HG02763 (cell line): ENCODE measurements at regions not wholly inside any gene's neighbourhood (a gene's known extent, or its start where the extent isn't known, plus 50 kb on each side); places are given as distances from the start of the nearest gene placed in this dataset.
"Not testable (repeated sequence)": the region's sequence is repeated elsewhere in the genome, so short reads cannot be mapped to it uniquely, and the experiment has no call there.

Experiments used
- ATAC-seq: cut with Tn5 transposase; IDR thresholded peaks from one replicate; pipeline ENCODE4 v1.9.1; 2021; ENCODE audit warnings: mild to moderate bottlenecking, moderate library complexity; ENCODE audit not compliant: unreplicated experiment

DNA sequence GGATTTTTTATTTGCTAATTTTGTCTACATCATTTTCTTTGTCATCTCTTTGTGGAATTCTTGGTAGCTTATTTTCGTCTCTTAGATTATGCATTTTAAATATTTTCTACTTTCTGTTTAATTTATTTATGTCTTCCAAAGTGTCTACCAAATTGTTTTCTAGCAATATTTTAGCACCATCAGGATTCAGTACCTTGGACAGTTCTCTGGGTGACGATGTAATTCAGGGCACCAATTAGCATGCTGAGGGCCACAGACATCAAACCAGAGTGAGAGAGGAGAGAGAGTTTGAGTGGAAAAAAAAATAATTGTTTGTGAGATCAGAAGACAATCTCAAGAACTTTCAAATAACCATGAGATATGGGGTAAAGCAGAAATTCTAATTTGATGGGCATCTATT lies 169.8 kb upstream of the CXADR start:
- ATAC-seq: no peak

DNA sequence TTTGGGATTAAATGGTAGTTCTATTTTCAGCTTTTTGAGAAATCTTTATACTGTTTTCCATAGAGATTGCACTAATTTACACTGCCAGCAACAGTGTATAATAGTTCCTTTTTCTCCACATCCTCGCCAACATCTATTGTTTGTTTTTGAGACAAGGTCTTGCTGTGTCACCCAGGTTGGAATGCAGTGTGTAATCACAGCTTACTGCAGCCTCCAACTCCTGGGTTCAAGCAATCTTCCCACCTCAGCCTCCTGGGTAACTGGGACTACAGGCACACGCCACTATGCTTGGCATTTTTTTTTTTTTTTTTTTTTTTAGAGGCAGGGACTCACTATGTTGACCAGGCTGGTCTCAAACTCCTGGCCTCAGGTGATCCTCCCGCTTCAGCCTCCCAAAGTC lies 164.5 kb upstream of the CXADR start:
- ATAC-seq: no peak

DNA sequence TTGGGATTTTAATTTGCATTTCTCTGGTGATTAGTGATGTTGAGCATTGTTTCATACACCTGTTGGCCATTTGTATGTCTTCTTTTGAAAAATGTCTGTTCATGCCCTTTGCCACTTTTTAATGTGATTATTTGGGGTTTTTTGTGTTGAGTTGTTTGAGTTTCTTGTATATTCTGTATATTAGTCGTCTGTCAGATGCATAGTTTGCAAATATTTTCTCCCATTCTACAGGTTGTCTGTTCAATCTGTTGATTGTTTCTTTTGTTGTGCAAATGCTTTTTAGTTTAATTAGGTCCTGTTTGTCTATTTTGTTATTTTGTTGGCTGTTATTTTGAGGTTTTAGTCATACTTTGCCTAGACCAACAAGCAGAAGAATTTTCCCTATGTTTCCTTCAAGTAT lies 164.0 kb upstream of the CXADR start:
- no peak for ATAC-seq

DNA sequence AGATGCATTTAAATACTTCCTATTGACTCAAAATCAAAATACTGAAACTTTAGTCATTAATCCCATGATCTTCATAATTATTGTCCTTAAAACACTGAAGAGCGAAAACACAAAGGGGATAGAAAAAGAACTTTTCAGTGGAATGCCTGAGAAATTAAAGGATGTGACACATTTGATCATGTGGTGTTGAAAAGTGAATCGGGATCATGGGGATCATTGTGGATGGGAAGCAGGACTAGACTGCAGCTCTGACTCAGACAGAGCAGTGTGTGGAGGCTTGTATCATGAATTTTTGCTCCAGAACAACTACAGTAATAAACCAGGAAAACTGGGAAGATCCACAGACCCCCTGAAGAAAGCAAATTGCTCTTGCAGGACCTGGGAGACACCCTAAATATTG lies 161.1 kb upstream of the CXADR start:
- ATAC-seq: no peak

DNA sequence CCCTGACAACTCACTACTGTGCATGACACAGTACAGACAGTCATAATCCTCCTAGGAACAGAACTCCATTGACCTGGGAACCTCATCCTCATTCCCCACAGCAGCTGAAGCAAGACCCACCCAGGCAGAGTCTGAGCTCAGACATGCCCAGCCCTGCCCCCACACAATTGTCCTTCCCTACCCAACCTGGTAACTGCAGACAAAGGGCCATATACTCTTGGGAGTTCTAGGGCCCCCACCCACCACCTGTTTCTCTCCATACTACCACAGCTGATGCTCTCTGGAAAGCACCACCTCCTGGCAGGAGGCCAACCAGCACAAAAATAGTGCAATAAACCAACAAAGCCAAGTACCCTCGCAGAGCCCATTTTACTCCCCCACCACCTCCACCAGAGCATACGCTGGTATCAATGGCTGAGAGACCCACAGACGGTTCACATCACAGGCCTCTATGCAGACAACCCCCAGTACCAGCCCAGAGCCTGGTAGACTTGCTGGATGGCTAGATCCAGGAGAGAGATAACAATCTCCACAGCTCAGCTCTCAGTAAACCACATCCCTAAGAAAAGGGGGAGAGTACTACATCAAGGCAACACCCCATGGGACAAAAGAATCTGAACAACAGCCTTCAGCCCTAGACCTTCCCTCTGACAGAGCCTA lies 159.7 kb upstream of the CXADR start:
- no peak for ATAC-seq

DNA sequence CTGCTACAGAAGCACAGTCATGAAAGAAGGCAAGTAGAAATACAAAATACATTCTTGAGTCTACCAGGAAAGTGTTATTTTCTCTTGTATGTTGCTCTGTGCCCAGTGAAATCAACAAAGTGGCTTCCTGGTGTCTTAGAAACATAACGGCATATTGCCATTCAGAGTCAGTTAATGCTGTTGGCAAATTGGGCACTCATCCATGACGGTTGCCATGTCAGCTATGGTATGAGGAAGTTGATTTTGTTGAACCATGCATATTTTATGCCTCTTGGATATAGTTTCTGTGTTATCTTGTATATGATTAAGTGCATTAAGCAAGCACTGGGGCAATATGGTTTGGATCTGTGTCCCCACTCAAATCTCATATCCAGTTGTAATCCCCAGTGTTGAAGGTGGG lies 153.1 kb upstream of the CXADR start:
- ATAC-seq: no peak

DNA sequence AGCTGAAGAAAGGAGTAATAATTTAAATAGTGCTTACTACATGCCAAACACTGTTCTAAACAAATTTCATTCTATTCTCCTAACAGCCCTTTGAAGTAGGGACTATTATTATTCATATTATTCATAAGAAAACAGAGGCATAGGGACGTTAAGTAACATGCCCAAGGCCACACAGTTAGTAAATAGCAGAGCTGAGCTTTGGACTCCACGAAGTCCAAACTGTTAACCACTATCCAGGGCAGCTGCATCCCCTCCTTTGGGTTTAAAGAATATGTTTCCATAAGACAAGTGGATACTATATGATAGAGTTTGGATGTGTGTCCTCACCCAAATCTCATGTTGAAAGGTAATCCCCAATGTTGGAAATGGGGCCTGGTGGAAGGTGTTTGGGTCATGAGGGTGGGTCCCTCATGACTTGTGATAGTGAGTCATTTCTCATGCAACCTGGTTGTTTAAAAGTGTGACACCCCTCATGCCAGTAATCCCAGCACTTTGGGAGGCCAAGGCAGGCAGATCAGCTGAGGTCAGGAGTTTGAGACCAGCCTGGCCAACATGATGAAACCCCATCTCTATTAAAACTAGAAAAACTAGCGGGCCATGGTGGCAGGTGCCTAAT lies 144.0 kb upstream of the CXADR start:
- no peak for ATAC-seq

DNA sequence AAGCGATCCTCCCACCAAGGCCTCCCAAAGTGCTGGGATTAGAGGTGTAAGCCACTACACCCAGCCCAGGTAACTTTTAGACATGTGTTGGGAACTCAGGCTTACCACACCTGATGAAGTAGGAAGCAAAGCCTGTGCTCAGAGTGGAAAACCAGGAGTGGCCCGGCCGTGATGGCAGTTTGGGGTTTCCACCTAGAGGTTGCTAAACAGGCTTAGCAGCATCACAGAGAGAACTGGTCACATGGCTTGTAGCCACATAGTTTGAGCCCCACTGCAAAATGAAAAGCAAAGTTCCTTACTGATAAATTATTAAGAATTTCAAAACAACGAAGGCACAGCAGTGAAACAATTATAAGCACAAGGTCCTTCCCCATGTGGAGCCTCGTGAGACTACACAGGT lies 142.6 kb upstream of the CXADR start:
- no peak for ATAC-seq

DNA sequence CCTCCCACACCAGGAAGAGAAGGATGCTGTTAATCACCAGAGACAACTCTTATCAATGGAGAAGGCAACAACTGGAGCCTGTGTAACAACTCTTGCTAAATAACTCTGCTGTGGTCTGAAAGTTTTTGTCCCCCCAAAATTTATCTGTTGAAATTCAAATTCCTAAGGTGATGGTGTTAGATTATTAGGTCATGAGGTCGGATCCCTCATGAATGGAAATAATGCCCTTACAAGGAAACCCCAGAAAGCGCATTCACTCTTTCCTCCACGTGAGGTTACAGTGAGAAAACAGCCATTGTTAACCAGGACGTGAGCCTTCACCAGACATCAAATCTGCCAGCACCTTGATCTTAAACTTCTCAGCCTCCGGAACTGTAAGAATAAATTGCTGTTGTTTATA lies 141.9 kb upstream of the CXADR start:
- ATAC-seq: no peak

DNA sequence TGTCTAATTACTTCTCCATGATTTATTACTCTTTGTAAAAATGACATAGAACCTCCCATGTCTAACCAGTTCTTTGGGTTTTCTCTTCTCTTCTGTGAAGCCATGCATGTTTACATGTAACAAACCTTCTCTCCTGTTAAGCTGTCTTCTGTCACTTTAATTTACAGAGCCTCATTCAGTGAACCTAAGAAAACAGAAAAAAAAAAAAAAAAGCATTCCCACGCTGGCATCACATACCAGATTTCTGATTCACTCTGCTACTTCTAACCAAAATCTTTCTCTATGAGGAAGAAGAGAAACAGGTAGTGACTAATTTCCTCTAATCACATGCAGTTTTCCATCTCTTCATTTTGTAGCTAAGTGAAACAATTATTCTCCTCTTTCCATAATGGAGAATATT lies 141.4 kb upstream of the CXADR start:
- no peak for ATAC-seq

DNA sequence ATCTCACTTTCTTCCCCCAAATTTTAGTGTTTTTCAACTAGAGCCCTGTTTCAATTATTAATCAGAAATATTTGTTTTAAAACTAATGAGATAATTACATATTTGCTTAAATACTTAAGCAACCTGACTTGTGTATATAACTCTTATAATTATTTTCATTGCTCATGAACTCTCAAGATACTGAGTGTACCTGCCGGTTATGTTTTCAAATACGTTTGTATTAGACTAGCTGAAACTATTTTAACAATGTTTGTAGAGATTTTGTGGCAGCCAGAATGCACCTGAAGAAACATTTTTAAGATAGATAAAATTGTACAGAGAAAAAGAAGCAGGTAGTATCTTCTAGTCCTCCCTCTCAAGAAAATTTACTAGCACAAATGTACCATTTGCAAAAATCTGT lies 140.6 kb upstream of the CXADR start:
- ATAC-seq: no peak

DNA sequence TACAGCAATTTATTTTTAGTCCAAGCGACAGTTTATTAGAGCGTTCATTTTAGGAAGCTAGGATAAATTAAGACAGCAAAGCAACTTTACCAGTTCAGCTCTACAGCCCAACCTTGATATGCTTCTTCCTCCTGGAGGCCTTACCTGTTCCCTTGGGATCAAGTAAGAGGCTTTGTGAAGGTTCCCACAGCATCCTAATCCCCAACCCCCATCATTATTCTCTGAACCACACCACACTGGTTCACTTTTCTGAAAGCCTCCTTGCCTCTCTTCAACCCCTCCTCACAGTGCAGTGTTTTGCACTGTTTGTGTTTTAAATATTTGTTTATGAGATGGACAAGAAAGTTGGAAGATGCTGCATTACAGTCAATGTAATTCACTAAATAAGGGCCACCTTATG lies 126.3 kb upstream of the CXADR start:
- ATAC-seq: no peak

DNA sequence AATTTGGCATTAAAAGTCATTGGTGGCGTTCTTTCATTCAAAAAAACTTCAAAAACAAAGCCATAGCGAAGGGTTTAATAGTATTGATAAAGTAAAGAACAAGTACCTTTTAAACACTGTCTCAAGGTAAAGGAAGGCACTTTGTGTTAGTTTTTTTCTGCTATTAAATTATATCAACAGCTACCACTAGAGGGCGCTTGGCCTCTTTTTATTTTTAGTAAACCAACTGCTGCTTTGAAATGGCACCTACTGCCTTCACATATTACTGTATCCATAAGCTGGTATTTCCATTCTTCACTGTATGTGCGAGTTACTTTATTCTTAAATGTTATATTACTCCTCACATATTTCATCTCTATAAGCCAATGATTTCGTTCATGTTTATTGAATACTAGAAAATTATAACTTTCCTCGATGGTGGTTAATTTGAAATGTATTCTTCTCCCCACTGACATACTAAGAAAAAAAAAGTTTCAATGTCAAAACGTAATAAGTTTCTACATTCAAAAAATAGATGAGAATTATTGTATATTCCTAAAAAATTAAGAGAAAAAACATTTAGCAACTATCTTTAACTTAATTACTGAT lies 125.7 kb upstream of the CXADR start:
- ATAC-seq: no peak

DNA sequence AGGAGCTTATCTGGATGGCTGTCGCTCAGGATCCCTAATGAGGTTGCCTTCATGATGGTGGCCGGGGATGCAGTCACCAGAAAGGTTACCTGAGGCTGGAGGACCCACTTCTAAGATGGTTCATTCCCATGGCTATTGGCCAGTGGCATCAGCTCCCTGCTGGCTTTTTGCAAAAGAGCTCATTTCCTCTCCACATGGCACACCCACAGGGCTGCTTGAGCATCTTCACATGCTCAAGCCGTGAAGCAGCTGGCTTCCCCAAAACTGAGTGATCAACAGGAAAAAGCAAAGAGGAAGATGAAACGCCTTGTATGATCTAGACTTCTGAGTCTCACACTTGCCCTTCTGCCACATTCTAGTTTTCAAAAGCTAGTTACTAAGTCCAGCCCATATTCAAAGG lies 124.6 kb upstream of the CXADR start:
- ATAC-seq: no peak

DNA sequence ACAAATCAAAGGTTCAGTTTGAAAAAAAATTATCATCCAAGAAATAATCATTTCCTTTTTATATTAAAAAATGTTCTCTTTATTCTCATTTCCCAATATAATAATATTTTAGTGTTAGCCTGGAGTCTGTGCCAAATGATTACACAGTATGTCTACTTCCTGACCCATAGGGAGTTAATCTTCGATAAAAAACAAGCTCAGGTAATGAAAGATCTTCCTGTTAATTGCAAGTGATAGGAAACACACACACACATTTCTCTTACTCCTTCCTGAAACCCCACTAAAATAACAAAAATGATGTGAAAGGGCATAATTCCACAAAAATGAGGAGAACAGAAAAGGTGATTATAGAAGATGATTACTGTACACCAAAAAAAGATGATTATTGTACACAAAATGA lies 123.5 kb upstream of the CXADR start:
- ATAC-seq: no peak

DNA sequence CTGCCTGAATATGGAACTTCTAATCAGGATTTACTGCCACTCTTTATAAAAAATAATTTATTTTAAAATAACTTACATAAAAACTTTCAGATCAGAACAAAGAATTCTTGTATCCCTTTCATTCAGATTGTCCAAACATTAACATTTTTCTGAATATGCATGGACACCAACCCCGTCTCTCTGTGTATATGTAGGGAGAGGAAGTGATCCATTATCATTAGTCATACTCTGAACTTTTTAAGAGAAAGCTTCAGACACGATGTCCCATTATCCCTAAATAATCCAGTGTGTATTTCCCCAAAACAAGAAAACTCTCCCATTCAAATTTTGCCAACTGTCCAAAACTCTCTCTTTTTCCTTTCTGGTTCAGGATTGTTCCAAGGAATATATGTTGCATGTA lies 122.3 kb upstream of the CXADR start:
- no peak for ATAC-seq

DNA sequence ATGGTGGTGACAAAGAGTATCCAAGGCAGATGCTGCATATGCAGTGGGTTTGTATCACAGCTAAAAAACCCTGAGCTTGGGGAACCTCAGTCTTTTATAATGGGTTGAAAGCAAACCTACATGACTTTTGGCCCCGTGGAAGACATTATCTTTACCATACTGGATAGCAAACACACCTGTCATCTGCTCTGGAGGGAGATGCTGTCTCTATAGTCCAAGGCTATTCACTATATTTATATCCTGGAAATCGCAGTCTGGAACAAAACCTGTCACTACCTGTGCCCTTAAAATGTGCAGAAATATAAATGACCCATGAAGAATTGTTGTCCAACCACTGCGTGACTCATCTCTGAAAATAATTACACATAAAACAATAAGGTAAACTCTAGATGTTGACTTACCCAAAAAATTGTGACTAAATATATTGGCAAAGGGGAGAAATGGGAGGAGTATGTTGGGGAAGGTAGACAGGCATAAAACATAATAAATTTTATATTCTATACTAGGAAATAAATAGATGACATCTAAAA lies 121.0 kb upstream of the CXADR start:
- no peak for ATAC-seq

DNA sequence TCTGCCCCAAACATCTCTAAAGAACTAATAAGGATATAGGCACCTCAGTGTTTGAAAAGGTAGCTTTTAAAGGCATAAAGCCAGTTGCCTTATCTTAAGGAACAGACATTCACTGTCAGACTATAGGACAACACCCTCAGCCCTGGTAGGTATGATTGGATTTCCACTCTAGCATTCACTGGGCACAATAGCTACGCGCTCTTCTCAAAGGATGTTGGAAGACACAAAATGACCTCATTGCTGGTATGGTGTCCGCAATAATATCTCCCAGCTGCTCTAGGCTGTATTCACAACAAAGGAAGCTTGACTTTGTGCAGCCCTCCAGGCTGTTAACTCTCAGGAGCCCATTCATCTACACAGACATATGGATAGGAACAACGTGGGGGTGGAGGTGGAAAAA lies 119.4 kb upstream of the CXADR start:
- ATAC-seq: no peak

DNA sequence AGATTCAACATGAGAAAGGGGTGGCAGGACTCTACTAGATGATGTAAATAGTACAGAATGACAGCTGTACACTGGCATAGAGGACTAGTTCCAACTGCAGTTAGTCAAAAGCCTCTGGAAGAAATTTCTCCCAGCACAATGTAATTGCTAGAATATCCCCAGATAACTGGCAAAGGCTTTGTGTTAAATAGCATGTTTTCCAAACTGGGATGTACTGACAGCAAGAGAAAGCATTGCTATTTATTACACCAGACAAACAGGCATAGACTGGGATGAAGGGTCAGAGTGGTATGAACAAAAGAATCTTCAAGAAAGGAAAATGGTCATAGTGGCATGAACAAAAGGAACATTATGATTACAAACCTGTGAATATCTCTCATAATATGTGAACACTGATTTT lies 115.9 kb upstream of the CXADR start:
- ATAC-seq: no peak

DNA sequence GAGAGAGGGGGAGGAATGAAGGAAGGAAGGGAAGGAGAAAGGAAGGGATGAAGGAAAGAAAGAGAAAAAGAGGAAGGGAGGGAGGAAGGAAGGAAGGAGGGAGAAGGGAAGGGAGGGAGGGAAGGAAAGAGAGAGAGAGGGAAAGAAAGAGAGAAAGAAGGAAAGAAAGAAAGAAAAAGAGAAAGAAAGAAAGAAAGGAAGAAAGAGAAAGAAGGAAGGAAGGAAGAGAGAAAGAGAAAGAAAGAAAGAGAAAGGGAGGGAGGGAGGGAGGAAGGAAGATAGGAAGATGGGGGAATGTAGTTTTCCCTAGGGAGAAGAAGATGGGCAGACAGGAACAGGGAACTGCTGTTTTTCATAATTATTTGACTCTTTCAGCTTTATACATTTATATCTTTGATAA lies 115.1 kb upstream of the CXADR start:
- no peak for ATAC-seq

DNA sequence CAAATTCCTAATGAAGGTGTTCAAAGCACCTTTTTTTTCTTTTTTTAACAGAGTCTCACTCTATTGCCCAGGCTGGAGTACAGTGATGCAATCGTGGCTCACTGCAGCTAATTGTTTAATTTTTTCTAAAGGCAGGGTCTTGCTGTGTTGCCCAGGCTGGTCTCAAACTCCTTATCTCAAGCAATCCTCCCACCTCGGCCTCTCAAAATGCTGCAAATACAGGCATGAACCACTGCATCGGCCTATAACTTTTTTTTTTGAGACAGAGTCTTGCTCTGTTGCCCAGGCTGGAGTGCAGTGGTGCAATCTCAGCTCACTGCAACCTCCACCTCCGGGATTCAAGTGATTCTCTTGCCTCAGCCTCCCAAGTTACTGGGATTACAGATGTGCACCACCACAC lies 113.9 kb upstream of the CXADR start:
- not testable (repeated sequence) for ATAC-seq

DNA sequence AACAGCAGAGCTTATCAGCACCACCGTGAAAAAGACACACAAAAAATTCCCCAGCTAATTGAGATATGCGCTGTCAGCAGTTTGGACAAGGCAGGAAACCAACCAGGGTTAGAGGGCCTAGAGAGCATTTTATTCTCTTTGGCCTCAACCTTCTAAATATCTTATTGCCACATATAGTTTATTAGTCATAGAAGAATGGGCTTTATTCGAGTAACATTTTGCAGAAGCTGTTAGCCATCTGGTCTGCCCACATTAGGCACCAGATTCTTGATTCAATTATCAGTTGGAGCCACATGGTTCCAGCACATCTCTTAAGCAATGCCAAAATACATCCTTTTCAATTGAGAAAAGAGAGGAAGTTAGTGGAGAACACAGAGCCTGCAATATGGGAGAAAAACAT lies 109.9 kb upstream of the CXADR start:
- no peak for ATAC-seq

DNA sequence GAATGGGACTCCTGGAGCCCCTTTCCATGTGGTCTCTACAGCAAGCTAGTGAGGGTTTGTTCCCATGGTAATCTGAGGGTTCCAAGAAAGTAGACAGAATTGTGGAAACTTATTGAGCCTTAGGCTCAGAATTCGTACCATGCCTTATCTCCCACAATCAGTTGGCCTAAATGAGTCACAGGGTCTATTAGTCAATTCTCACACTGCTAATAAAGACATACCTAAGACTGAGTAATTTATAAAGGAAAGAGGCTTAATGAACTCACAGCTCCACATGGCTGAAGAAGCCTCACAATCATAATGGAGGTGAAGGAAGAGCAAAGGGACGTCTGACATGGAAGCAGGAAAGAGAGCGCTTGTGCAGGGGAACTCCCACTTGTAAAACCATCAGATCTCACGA lies 106.6 kb upstream of the CXADR start:
- ATAC-seq: no peak
